D721Med (cell line): ENCODE measurements at regions not wholly inside any gene's neighbourhood (a gene's known extent, or its start where the extent isn't known, plus 50 kb on each side); places are given as distances from the start of the nearest gene placed in this dataset.

Source experiments
- DNase-seq: peaks from one replicate; pipeline ENCODE4 v3.0.0; 2011; ENCODE audit warnings: low spot score; ENCODE audit not compliant: insufficient read length
- FAIRE-seq: peaks from 2 replicates; lab custom pipeline; 2011; peaks lifted over from hg19 to GRCh38; lab: Jason Lieb, UNC
- TF ChIP-seq, protein P1 (sequence below): IDR thresholded peaks from 2 replicates; pipeline ENCODE4 v1.5.1; 2012; ENCODE audit warnings: mild to moderate bottlenecking, control low read depth; ENCODE audit not compliant: insufficient read depth; ENCODE audit errors: missing control alignments

DNA sequence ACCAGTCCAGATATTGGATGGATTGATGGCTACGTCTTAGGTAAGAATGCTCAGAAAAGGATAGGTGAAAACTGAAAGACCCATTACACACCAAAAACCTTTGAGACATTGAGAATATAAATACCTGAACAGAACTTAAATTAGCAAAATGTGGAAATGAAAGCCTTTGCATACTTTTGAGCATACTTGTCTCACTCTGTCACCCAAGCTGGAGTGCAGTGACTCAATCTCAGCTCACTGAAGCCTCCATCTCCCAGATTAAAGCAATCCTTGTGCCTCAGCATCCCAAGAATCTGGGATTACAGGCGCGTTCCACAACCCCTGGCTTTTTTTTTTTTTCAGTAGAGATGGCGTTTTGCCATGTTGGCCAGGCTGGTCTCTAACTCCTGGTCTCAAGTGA, 695.3 kb downstream of the DACH1 start:
- FAIRE-seq (no peak), DNase-seq (no peak)
- TF ChIP-seq, protein P1, sequence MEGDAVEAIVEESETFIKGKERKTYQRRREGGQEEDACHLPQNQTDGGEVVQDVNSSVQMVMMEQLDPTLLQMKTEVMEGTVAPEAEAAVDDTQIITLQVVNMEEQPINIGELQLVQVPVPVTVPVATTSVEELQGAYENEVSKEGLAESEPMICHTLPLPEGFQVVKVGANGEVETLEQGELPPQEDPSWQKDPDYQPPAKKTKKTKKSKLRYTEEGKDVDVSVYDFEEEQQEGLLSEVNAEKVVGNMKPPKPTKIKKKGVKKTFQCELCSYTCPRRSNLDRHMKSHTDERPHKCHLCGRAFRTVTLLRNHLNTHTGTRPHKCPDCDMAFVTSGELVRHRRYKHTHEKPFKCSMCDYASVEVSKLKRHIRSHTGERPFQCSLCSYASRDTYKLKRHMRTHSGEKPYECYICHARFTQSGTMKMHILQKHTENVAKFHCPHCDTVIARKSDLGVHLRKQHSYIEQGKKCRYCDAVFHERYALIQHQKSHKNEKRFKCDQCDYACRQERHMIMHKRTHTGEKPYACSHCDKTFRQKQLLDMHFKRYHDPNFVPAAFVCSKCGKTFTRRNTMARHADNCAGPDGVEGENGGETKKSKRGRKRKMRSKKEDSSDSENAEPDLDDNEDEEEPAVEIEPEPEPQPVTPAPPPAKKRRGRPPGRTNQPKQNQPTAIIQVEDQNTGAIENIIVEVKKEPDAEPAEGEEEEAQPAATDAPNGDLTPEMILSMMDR, result no peak

DNA sequence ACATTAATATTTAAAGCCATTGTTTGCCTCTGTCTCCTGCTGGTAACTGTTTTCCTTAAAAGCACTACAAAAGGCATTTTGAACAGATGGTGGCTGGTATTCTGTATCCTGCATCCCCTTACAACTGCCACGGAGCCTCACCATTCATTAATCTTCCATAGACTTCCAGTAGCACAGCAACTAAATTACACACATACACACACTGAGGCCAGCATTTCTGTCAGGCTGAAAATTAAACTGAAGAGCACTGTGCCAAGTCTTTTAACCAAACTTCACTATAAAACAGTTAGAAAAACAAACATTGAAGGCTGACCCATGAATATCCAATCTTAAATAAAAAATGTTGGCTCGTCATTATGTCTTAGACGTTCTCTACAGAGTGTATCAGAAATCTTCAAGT, 697.8 kb downstream of the DACH1 start:
- peak; percentile 68 for FAIRE-seq
- no peak for DNase-seq
- TF ChIP-seq, protein P1, result no peak

DNA sequence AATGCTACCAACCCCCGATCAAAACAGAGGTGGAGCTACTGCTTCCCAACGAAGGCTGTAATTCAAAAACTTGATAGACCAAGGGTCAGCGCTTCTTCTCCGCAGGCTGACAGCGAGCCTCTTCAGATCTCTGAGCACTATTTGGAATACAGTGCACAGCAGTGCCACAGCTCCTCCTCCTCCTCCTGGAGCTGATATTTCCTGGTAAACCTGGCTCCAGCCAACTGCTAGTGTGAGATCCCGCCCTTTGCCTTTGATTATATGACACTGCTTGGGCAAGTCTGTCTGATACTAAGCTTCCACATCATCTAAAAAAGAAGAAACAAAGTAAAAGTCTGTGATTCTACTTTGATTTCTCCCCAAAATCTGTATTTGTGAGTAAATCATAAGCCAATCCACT, 710.5 kb downstream of the DACH1 start:
- FAIRE-seq (no peak), DNase-seq (no peak)
- TF ChIP-seq, protein P1, result no peak

DNA sequence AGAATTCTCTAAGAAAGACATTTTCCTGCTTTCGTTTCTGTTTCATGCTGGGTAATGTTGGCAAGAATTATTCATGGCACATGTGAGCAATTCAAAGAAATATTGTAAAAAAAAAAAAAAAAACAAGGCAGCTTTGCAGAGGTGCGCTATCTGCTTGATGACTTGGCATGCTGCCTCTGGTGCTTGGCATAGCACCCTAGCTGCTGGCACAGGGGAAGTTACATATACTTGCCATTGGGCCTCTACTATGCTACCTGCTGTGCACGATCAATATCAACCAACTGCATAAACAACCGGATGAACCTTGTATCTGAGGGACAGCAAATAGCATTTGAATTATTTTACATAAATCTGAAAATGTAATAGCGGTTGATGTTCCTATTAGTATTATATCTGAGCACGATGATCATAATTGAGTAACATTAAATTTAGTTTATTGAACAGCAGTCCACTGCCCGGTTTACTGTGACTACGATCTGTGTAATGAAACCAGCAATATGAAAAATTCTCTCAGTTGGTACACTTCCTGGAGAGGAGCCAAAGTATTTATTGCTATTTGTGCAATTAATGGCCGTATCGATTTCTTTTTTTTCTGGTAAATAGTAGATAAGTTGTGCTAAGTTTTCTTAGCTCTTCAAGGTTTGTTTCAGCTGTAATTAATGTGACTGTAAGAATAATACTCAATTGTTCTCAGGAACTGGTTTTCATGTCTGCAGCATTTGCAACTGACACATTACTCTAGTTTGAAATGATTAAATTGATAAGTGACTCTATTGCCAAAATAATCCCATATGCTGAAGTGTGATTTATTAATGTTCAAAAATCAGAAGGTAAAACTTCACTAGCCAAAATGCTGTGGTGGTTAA, 717.3 kb downstream of the DACH1 start:
- TF ChIP-seq, protein P1, result no peak
- DNase-seq, result no peak
- FAIRE-seq, result peak; percentile 89

DNA sequence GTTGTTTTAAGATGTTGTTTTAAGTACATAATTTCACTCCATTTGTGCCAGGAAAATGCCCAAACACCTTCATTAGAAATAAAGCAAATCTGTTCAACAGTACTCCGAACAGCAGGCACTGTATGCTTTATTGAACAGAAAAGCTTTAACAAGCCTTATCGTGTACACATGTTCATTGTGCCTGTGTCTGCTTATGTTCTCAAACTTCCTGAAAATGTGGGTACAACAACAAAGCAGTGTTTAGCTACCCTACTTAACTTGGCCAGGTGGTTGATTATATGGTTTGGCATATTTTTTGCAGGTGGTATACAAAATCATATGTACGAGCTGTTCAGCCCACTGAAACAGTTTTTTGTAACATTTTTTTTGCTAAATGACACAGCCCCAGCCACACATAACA, 718.0 kb downstream of the DACH1 start:
- TF ChIP-seq, protein P1, result no peak
- DNase-seq (no peak), FAIRE-seq (no peak)

DNA sequence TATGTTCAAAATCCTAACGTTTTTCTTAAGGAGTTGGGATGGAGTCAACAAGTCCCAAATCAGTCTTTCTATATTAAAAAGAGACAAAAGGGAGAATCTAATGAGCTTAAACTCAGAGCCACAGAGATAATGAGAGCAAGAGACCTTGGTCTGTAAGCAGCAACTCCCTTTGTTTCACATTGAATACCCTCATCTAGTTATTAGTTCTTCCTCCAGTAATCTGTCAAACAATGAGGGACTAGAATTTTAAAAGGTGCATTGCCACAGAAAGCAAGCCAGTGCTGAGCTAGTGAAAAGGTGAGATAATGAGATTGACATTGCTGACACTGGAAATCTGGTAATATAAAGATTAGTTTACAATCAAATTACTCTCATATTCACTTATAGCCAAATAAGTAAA, 718.6 kb downstream of the DACH1 start:
- TF ChIP-seq, protein P1, result no peak
- FAIRE-seq (peak; percentile 11), DNase-seq (no peak)

DNA sequence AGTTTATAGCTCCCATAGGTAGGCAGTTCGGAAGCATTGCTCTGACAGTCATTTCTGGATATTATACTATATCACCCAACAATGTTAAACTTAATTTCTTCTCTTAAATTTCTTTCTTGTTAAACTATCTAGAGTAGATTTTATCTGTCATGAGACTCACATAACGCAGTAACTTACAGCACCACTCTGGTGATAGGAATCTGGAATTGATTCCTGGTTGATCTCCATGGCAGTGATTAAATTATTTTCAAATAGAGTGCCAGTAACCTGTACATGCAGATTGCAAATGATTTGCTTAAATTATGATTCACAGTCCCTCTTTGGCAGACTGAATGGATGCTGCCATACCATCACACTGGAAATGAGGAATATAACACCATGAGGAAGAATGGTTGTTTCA, 722.1 kb downstream of the DACH1 start:
- no peak for DNase-seq
- FAIRE-seq, result no peak
- TF ChIP-seq, protein P1, result no peak
